ENCODE measurements at regions not wholly inside any gene's neighbourhood (a gene's known extent, or its start where the extent isn't known, plus 50 kb on each side); places are given as distances from the start of the nearest gene placed in this dataset.
"Not testable (repeated sequence)": the region's sequence is repeated elsewhere in the genome, so short reads cannot be mapped to it uniquely, and the experiment has no call there.

DNA sequence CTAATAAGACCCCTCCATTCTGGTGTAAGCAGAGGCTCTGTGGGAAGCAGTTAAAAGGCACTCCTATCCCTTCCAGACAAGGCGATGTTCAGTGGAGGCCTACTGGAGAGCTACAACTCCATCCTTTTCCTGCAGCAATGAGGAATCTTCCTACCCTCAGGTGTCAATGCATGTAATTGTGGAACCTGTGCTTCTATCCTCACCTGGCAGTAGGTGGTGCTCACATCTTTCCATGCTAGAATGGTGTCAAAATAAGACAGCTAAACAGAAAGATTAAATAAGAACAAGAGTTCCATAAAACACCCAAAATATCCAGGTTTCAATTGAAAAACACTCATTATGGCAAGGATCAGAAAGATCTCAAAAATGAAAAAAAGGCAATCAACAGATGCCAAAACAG lies 224.6 kb downstream of the IL15 start:
- TF ChIP-seq EZH2 (optimal IDR thresholded peaks at IDR 0.05; ENCODE audit: low read depth, low read length) (no peak), EZH2phosphoT487 (IDR thresholded peaks at IDR 0.05; ENCODE audit: low read length) (no peak)
- TF ChIP-seq, protein P1, sequence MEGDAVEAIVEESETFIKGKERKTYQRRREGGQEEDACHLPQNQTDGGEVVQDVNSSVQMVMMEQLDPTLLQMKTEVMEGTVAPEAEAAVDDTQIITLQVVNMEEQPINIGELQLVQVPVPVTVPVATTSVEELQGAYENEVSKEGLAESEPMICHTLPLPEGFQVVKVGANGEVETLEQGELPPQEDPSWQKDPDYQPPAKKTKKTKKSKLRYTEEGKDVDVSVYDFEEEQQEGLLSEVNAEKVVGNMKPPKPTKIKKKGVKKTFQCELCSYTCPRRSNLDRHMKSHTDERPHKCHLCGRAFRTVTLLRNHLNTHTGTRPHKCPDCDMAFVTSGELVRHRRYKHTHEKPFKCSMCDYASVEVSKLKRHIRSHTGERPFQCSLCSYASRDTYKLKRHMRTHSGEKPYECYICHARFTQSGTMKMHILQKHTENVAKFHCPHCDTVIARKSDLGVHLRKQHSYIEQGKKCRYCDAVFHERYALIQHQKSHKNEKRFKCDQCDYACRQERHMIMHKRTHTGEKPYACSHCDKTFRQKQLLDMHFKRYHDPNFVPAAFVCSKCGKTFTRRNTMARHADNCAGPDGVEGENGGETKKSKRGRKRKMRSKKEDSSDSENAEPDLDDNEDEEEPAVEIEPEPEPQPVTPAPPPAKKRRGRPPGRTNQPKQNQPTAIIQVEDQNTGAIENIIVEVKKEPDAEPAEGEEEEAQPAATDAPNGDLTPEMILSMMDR (IDR thresholded peaks at IDR 0.05; ENCODE audit: low read length) = peak; percentile 39
- Histone ChIP-seq H3K36me3 (replicated peaks; ENCODE audit: insufficient read depth, low read length) (no peaks in the 10 kb centered on the region), H3K9me2 (replicated peaks; ENCODE audit: insufficient read depth, low read length) (no peaks in the 10 kb centered on the region), H2AFZ (ENCODE audit: low read length) (no peak overlapping the region), H3K4me3 (ENCODE audit: low read length) (no peak overlapping the region), H3K4me1 (ENCODE audit: low read length) (no peaks in the 10 kb centered on the region), H3K9ac (ENCODE audit: low read length) (no peak overlapping the region), H3K79me2 (ENCODE audit: low read length) (no peaks in the 10 kb centered on the region), H3K4me2 (ENCODE audit: low read depth, low read length) (no peak overlapping the region), H4K20me1 (ENCODE audit: insufficient read depth, low read length) (no peaks in the 10 kb centered on the region), H3F3A (ENCODE audit: insufficient read depth, low read length) (no peaks in the 10 kb centered on the region), H3K9me3 (replicated peaks; ENCODE audit: insufficient read depth, low read length) (no peaks in the 10 kb centered on the region), H3K27ac (ENCODE audit: low read length) (no peak overlapping the region), H3K27me3 (replicated peaks; ENCODE audit: insufficient read depth, low read length) (no peaks in the 10 kb centered on the region)
- DNase-seq = peak; percentile 30

DNA sequence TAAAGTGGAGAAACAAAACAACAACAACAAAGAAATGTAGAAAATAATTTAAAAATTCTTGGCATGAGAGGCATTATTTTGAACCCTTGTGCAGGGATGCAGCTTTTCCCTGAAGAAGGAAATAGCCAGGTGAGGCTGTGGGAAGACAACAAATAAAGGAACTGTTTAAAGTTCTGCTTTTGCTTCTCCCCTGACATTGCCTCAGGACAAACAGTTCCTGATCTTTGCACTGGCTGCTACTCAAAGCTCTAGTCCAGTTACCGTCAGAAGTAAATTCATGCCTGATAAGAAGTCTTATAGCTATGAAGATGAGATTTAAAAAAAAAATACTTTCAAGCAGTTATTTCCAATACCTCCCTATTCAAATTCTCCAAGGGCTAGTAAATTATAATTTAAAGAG lies 233.8 kb downstream of the IL15 start:
- no peak for TF ChIP-seq EZH2phosphoT487 (IDR thresholded peaks at IDR 0.05; ENCODE audit: low read length)
- no peak for TF ChIP-seq EZH2 (optimal IDR thresholded peaks at IDR 0.05; ENCODE audit: low read depth, low read length)
- TF ChIP-seq, protein P1 (IDR thresholded peaks at IDR 0.05; ENCODE audit: low read length) = no peak
- H3K9ac ChIP-seq (ENCODE audit: low read length) = no peak overlapping the region

DNA sequence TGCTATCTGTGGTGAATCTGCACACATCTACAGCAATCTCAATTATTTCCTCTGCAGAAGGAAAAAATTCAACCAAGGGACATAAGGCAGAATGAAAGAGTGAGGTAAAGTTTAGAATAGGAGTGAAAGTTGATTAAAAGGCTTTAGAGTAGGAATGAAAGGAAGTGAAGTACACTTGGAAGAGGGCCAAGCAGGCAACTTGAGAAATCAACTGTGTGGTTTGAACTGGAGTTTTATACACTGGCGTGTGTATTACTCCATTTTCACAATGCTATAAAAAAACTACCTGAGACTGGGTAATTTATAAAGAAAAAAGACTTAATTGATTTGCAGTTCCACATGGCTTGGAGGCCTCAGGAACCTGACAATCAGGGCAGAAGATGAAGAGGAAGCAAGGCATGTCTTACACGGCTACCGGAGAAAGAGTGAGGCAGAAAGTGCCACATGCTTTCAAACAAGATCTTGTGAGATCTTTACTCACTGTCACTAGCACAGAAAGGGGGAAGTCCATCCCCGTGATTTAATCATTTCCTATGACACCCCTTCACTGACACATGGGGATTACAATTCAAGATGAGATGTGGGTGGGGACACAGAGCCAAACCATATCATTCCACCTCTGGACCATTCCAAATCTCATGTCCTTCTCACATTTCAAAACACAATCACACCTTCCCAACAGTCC lies 234.8 kb downstream of the IL15 start:
- Histone ChIP-seq H3K4me2 (ENCODE audit: low read depth, low read length) (no peak overlapping the region), H4K20me1 (ENCODE audit: insufficient read depth, low read length) (no peaks in the 10 kb centered on the region), H3K27me3 (replicated peaks; ENCODE audit: insufficient read depth, low read length) (no peaks in the 10 kb centered on the region), H3K9ac (ENCODE audit: low read length) (no peak overlapping the region), H3K27ac (ENCODE audit: low read length) (no peak overlapping the region), H3K36me3 (replicated peaks; ENCODE audit: insufficient read depth, low read length) (no peaks in the 10 kb centered on the region), H3K9me3 (replicated peaks; ENCODE audit: insufficient read depth, low read length) (no peaks in the 10 kb centered on the region), H3K79me2 (ENCODE audit: low read length) (no peaks in the 10 kb centered on the region), H3K9me2 (replicated peaks; ENCODE audit: insufficient read depth, low read length) (no peaks in the 10 kb centered on the region), H3K4me1 (ENCODE audit: low read length) (no peaks in the 10 kb centered on the region), H3K4me3 (ENCODE audit: low read length) (no peak overlapping the region), H3F3A (ENCODE audit: insufficient read depth, low read length) (no peaks in the 10 kb centered on the region), H2AFZ (ENCODE audit: low read length) (no peak overlapping the region)
- DNase-seq = no peak
- no peak for TF ChIP-seq EZH2phosphoT487 (IDR thresholded peaks at IDR 0.05; ENCODE audit: low read length)

More for the DNA sequence above, 233.8 kb downstream of the IL15 start:
- Histone ChIP-seq H3K9me2 (replicated peaks; ENCODE audit: insufficient read depth, low read length) (no peaks in the 10 kb centered on the region), H3K9me3 (replicated peaks; ENCODE audit: insufficient read depth, low read length) (no peaks in the 10 kb centered on the region), H3K4me2 (ENCODE audit: low read depth, low read length) (no peak overlapping the region), H3K4me3 (ENCODE audit: low read length) (no peak overlapping the region), H3K27ac (ENCODE audit: low read length) (no peak overlapping the region), H3K36me3 (replicated peaks; ENCODE audit: insufficient read depth, low read length) (no peaks in the 10 kb centered on the region), H4K20me1 (ENCODE audit: insufficient read depth, low read length) (no peaks in the 10 kb centered on the region), H3K4me1 (ENCODE audit: low read length) (no peaks in the 10 kb centered on the region), H3K79me2 (ENCODE audit: low read length) (no peaks in the 10 kb centered on the region), H3K27me3 (replicated peaks; ENCODE audit: insufficient read depth, low read length) (no peaks in the 10 kb centered on the region), H2AFZ (ENCODE audit: low read length) (no peak overlapping the region), H3F3A (ENCODE audit: insufficient read depth, low read length) (no peaks in the 10 kb centered on the region)
- no peak for DNase-seq

DNA sequence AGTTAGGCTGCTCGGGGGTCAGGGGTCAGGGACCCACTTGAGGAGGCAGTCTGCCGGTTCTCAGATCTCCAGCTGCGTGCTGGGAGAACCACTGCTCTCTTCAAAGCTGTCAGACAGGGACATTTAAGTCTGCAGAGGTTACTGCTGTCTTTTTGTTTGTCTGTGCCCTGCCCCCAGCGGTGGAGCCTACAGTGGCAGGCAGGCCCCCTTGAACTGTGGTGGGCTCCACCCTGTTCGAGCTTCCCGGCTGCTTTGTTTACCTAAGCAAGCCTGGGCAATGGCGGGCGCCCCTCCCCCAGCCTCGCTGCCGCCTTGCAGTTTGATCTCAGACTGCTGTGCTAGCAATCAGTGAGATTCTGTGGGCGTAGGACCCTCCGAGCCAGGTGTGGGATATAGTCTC lies 246.3 kb downstream of the IL15 start:
- H3K9me3 ChIP-seq (replicated peaks; ENCODE audit: insufficient read depth, low read length); H2AFZ ChIP-seq (ENCODE audit: low read length); H3K9ac ChIP-seq (ENCODE audit: low read length); H3K36me3 ChIP-seq (replicated peaks; ENCODE audit: insufficient read depth, low read length); H4K20me1 ChIP-seq (ENCODE audit: insufficient read depth, low read length); H3K4me3 ChIP-seq (ENCODE audit: low read length); H3F3A ChIP-seq (ENCODE audit: insufficient read depth, low read length); H3K9me2 ChIP-seq (replicated peaks; ENCODE audit: insufficient read depth, low read length); H3K27ac ChIP-seq (ENCODE audit: low read length); H3K4me1 ChIP-seq (ENCODE audit: low read length); DNase-seq; H3K27me3 ChIP-seq (replicated peaks; ENCODE audit: insufficient read depth, low read length); H3K79me2 ChIP-seq (ENCODE audit: low read length); H3K4me2 ChIP-seq (ENCODE audit: low read depth, low read length): not testable (repeated sequence)

Measured in MM.1S (cell line).